GM13976 (cell line): ENCODE measurements at regions not wholly inside any gene's neighbourhood (a gene's known extent, or its start where the extent isn't known, plus 50 kb on each side); places are given as distances from the start of the nearest gene placed in this dataset.

ENCODE experiments used
- DNase-seq: peaks from one replicate; pipeline ENCODE4 v3.0.0; 2012; ENCODE audit warnings: low spot score
- in situ Hi-C: fragments of 300-500 bp; cut with MboI; formaldehyde crosslinking; loops from one replicate; pipeline ENCODE4 v1.12.0; 2022; ENCODE audit warnings: low sequenced_read_pairs, mixed read lengths, inconsistent platforms; ENCODE audit not compliant: unreplicated experiment
- TF ChIP-seq, protein P1 (sequence below): IDR thresholded peaks from 2 replicates; pipeline ENCODE4 v1.5.1; 2012; ENCODE audit warnings: borderline replicate concordance, mild to moderate bottlenecking; ENCODE audit not compliant: insufficient read depth; ENCODE audit errors: extremely low read depth, missing control alignments, control extremely low read depth

GRCh38 chr7:84780158-84781124, 406.4 kb downstream of the SEMA3D start:
- DNase-seq, result no peak
- TF ChIP-seq, protein P1, sequence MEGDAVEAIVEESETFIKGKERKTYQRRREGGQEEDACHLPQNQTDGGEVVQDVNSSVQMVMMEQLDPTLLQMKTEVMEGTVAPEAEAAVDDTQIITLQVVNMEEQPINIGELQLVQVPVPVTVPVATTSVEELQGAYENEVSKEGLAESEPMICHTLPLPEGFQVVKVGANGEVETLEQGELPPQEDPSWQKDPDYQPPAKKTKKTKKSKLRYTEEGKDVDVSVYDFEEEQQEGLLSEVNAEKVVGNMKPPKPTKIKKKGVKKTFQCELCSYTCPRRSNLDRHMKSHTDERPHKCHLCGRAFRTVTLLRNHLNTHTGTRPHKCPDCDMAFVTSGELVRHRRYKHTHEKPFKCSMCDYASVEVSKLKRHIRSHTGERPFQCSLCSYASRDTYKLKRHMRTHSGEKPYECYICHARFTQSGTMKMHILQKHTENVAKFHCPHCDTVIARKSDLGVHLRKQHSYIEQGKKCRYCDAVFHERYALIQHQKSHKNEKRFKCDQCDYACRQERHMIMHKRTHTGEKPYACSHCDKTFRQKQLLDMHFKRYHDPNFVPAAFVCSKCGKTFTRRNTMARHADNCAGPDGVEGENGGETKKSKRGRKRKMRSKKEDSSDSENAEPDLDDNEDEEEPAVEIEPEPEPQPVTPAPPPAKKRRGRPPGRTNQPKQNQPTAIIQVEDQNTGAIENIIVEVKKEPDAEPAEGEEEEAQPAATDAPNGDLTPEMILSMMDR, result no peak
- in situ Hi-C loops, result no loop called here

- in situ Hi-C loops, result no loop called here
- TF ChIP-seq, protein P1, result no peak
- DNase-seq, result no peak
Observed at GRCh38 chr7:84757761-84758160, 429.1 kb downstream of the SEMA3D start.

DNA sequence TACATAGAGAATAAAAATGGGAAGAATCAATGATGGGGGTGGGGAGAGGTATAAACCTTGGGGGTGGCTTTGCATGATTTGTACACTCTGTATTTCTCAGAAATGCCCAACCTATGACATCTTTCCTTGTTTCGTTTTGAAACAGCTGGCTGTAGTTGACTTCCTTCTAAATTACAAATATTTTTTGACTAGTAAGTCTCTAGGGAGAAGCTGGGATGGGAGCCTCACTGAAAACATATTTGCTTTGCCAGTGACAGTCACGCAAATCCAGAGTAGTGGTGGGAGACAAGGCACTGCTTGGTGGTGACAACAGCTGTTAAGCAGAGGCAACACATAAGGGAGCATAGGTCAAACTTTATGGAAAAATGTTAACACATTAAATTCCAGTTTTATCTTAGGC, 440.5 kb downstream of the SEMA3D start:
- TF ChIP-seq, protein P1, result no peak
- no peak for DNase-seq
- in situ Hi-C loops, result no loop called here

DNA sequence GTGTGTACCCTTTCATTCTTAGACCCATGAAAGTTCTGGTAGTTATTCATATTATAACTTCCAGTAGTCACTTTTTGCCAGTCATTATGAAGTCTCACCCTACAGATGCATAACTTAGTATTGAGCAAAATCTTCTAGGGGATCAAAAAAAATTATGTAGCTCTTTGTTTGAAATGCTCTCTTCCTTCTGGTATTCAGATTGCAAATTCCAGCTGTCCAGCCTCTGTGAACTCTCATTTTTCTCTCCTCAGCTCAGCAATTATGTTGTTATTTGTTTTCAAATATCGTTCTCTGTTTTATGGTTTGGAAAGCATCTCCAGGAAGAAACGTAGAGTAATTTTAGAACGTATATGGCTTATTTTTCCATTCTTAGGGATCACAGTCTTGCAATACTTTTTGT, 442.5 kb downstream of the SEMA3D start:
- no peak for DNase-seq
- in situ Hi-C loops, result no loop called here
- TF ChIP-seq, protein P1, result no peak

DNA sequence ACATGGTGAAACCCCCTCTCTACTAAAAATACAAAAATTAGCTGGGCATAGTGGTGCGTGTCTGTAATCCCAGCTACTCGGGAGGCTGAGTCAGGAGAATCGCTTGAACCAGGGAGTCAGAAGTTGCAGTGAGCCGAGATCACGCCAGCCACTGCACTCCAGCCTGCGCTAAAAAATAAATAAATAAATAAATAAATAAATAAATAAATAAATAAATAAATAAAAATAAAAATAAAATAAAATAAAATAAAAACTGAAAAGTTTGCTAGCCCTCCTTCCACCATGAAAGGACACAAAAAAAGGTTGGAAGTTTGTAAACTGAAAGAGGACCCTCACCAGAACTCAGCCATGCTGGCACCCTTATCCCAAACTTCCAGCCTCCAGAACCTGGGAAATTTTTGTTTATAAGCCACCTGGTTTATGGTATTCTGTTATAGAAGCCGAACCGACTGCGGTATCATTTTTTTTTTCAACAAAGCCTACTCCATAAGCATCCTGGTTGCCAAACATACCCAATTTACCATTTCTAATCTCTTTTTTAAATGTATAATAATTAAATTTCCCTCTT, 448.2 kb downstream of the SEMA3D start:
- TF ChIP-seq, protein P1, result no peak
- DNase-seq, result no peak
- in situ Hi-C loops, result no loop called here

DNA sequence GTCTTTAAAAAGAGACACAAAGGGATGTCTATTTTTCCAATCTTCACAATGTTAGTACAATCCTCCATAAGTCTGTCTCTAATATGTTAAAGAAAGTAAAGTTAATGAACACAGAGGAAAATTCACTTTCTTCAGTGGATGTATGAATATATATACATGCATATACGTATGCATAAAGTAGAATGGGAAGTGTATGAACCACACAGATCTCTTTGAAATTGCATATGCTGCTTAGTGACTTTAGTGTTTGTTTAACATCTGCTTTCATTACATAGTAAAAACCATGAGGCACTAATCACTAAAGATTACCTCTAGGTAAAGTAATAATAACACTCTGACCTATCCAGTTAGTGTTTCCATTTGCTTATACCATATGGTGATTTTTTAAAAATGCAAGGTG, 451.2 kb downstream of the SEMA3D start:
- in situ Hi-C loops, result no loop called here
- DNase-seq, result no peak
- TF ChIP-seq, protein P1, result no peak
